Endothelial cell of umbilical vein (primary cell): ENCODE measurements at regions not wholly inside any gene's neighbourhood (a gene's known extent, or its start where the extent isn't known, plus 50 kb on each side); places are given as distances from the start of the nearest gene placed in this dataset.

ENCODE experiments used
- BruUV-seq: library from RNA; stranded (reverse); fragments of 400-500 nt; replicated peaks from 2 replicates; lab custom pipeline; 2021; lab: Mats Ljungman, UMichigan
- CTCF ChIA-PET: fragments of 300-600, 350-600 bp; sonication (Branson Sonifier 250); formaldehyde crosslinking; loops from one replicate; lab custom pipeline; 2021; ENCODE audit warnings: antibody characterized with exemption, inconsistent platforms; lab: Charles Lee
- POLR2A ChIA-PET: fragments of 300-600, 350-600 bp; sonication (Branson Sonifier 250); formaldehyde crosslinking; loops from one replicate; lab custom pipeline; 2021; ENCODE audit warnings: antibody characterized with exemption, inconsistent platforms; lab: Charles Lee
- DNase-seq: peaks from one replicate; pipeline ENCODE4 v3.0.0-alpha.2; 2011; ENCODE audit warnings: low read depth, low spot score
- FAIRE-seq: peaks from 2 replicates; lab custom pipeline; 2011; peaks lifted over from hg19 to GRCh38; lab: Jason Lieb, UNC
- H2AFZ ChIP-seq: 2 replicates; pipeline ENCODE4 v1.6.0; 2012; ENCODE audit warnings: low read depth, low read length, control low read depth, inconsistent platforms
- H3K27ac ChIP-seq: 2 replicates; pipeline ENCODE4 v1.5.1; 2011; ENCODE audit warnings: low read depth, mild to moderate bottlenecking, control low read depth, low read length, moderate library complexity; ENCODE audit not compliant: insufficient read depth
- H3K27me3 ChIP-seq, 2 experiments: 2 replicates each; pipeline versions ENCODE4 v1.6.0 to v1.6.1; 2011; ENCODE audit warnings: low read length in 2 of 2, mixed read lengths in 1 of 2; ENCODE audit not compliant: control insufficient read depth in 2 of 2, insufficient read depth in 2 of 2
- H3K36me3 ChIP-seq, 2 experiments: 2 replicates in 1 of 2; 3 replicates in 1 of 2; pipeline ENCODE4 v1.5.1; 2011; ENCODE audit warnings: low read length in 2 of 2, mild to moderate bottlenecking in 1 of 2, moderate library complexity in 1 of 2; ENCODE audit not compliant: control insufficient read depth in 2 of 2, insufficient read depth in 2 of 2; ENCODE audit errors: extremely low read depth in 1 of 2
- H3K4me1 ChIP-seq: 3 replicates; pipeline ENCODE4 v1.5.1; 2011; ENCODE audit warnings: mild to moderate bottlenecking, low read length; ENCODE audit not compliant: control insufficient read depth, insufficient read depth; ENCODE audit errors: extremely low read depth
- H3K4me2 ChIP-seq: 2 replicates; pipeline ENCODE4 v1.6.1; 2011; ENCODE audit warnings: low read length, control low read depth, mixed read lengths; ENCODE audit not compliant: insufficient read depth
- H3K4me3 ChIP-seq, 3 experiments: fragments of 200-600 bp in 1 of 3; sonication (generic), shearing (Covaris generic) in 1 of 3; replicated peaks in 1 of 3; 2 replicates each; pipeline ENCODE4 v1.5.1; 2011 to 2016; ENCODE audit warnings: control low read depth in 3 of 3, low read length in 3 of 3, mild to moderate bottlenecking in 2 of 3, inconsistent platforms in 1 of 3, low read depth in 1 of 3, moderate library complexity in 1 of 3; ENCODE audit not compliant: insufficient read depth in 1 of 3
- H3K79me2 ChIP-seq: 2 replicates; pipeline ENCODE4 v1.6.0; 2012; ENCODE audit warnings: low read length, inconsistent platforms; ENCODE audit not compliant: control insufficient read depth, insufficient read depth
- H3K9ac ChIP-seq: replicated peaks from 2 replicates; pipeline ENCODE3; 2011; ENCODE audit warnings: low read length, control low read depth; ENCODE audit not compliant: insufficient read depth; ENCODE audit errors: extremely low read depth
- H3K9me1 ChIP-seq: replicated peaks from 3 replicates; pipeline ENCODE4 v1.6.0; 2011; ENCODE audit warnings: mild to moderate bottlenecking, low read length; ENCODE audit not compliant: control insufficient read depth, insufficient read depth; ENCODE audit errors: extremely low read depth
- H3K9me3 ChIP-seq: replicated peaks from 2 replicates; pipeline ENCODE4 v1.5.1; 2012; ENCODE audit warnings: low read length, inconsistent platforms; ENCODE audit not compliant: control insufficient read depth, insufficient read depth
- H4K20me1 ChIP-seq: replicated peaks from 2 replicates; pipeline ENCODE3; 2011; ENCODE audit warnings: mild to moderate bottlenecking, low read length; ENCODE audit not compliant: control insufficient read depth, insufficient read depth; ENCODE audit errors: extremely low read depth
- CTCF ChIP-seq, 2 donors: IDR thresholded peaks; 1 replicate in 1 of 2; 2 replicates in 1 of 2; pipeline ENCODE4 v1.5.1; 2011; ENCODE audit warnings: low read length in 2 of 2, mild to moderate bottlenecking in 2 of 2, moderate library complexity in 2 of 2, control low read depth in 1 of 2, inconsistent platforms in 1 of 2, low read depth in 1 of 2; ENCODE audit not compliant: insufficient read depth in 1 of 2; ENCODE audit errors: extremely low read depth in 1 of 2
- EZH2 ChIP-seq: IDR thresholded peaks from 2 replicates; pipeline ENCODE4 v1.6.1; 2012; ENCODE audit warnings: borderline replicate concordance, low read depth, mild to moderate bottlenecking, moderate library complexity, low read length, inconsistent platforms; ENCODE audit not compliant: severe bottlenecking
- FOS ChIP-seq: IDR thresholded peaks from 2 replicates; pipeline ENCODE4 v1.6.1; 2011; ENCODE audit warnings: mild to moderate bottlenecking, low read length, moderate library complexity, borderline replicate concordance; ENCODE audit not compliant: insufficient read depth
- GATA2 ChIP-seq: IDR thresholded peaks from 2 replicates; pipeline ENCODE4 v1.7.0; 2011; ENCODE audit warnings: low read depth, mild to moderate bottlenecking, moderate library complexity, mixed read lengths, low read length; ENCODE audit not compliant: insufficient read length, insufficient read depth
- JUN ChIP-seq: IDR thresholded peaks from 2 replicates; pipeline ENCODE4 v1.6.1; 2011; ENCODE audit warnings: borderline replicate concordance, low read depth; ENCODE audit not compliant: insufficient read length, insufficient read depth
- MAX ChIP-seq: IDR thresholded peaks from 2 replicates; pipeline ENCODE4 v1.6.1; 2011; ENCODE audit not compliant: insufficient read depth, insufficient read length
- MYC ChIP-seq: IDR thresholded peaks from one replicate; pipeline ENCODE4 v1.6.1; 2011; ENCODE audit warnings: mild to moderate bottlenecking, low read depth, low read length
- POLR2A ChIP-seq: IDR thresholded peaks from 2 replicates; pipeline ENCODE4 v1.6.1; 2012; ENCODE audit warnings: low read depth, mild to moderate bottlenecking, control low read depth, low read length
- POLR2AphosphoS5 ChIP-seq: IDR thresholded peaks from 2 replicates; pipeline ENCODE4 v1.6.1; 2012; ENCODE audit warnings: low read depth, mild to moderate bottlenecking, control low read depth, low read length, moderate library complexity; ENCODE audit not compliant: insufficient read depth
- dilution Hi-C: fragments of 300-500 bp; cut with MboI; formaldehyde crosslinking; loops from one replicate; pipeline ENCODE4 v1.15.0; 2019; ENCODE audit warnings: low sequenced_read_pairs; ENCODE audit not compliant: extremely low pct_ligation_motif_present
- intact Hi-C: fragments of 100-400 bp; cut with micrococcal nuclease; formaldehyde crosslinking; loops from one replicate; pipeline ENCODE4 v1.10.0; 2022

- H3K36me3 ChIP-seq, result no peaks in the 10 kb centered on the region
Observed at GRCh38 chr2:6757215-6757614, 108.5 kb downstream of the CMPK2 start.

GRCh38 chr2:6759689-6760088 lies 106.0 kb downstream of the CMPK2 start:
- intact Hi-C loops (no loop called here), dilution Hi-C loops (no loop called here)
- POLR2A ChIA-PET, result no interaction called here
- H3K27ac ChIP-seq, result no peak overlapping the region
- no peaks in the 10 kb centered on the region for H3K36me3 ChIP-seq
- DNase-seq (no peak), FAIRE-seq (no peak)
- no peak overlapping the region for H3K4me2 ChIP-seq
- H3K9ac ChIP-seq, result no peak overlapping the region
- CTCF ChIA-PET, result interaction anchor here (1.5 kb wide), 1 partner anchor 13 kb away, joined by 4 read pairs; no protein-coding TSS in a partner anchor
- H3K9me3 ChIP-seq, result no peaks in the 10 kb centered on the region
- H2AFZ ChIP-seq, result no peak overlapping the region
- H3K27me3 ChIP-seq, result no peaks in the 10 kb centered on the region
- no peaks in the 10 kb centered on the region for H4K20me1 ChIP-seq
- H3K4me1 ChIP-seq, result no peaks in the 10 kb centered on the region
- no TSS peak for BruUV-seq
- no peaks in the 10 kb centered on the region for H3K9me1 ChIP-seq
- H3K4me3 ChIP-seq, result no peak overlapping the region
- TF ChIP-seq MYC (no peak), POLR2AphosphoS5 (no peak), POLR2A (no peak), GATA2 (no peak), EZH2 (no peak), JUN (no peak), MAX (no peak), FOS (no peak), CTCF (IDR thresholded peaks at IDR 0.05; ENCODE audit: extremely low read depth in 1 of 2, insufficient read depth in 1 of 2, low read depth in 1 of 2, low read length in 2 of 2) (no peak)
- H3K79me2 ChIP-seq, result no peaks in the 10 kb centered on the region

More at GRCh38 chr2:6757215-6757614, 108.5 kb downstream of the CMPK2 start:
- TF ChIP-seq MYC (no peak), JUN (no peak)
- ChIA-PET CTCF (no interaction called here), POLR2A (no interaction called here)
- H3K9ac ChIP-seq, result no peak overlapping the region
- dilution Hi-C loops, result no loop called here
- no peaks in the 10 kb centered on the region for H3K9me1 ChIP-seq
- H3K27me3 ChIP-seq, result no peaks in the 10 kb centered on the region
- H3K4me2 ChIP-seq, result no peak overlapping the region
- no peak overlapping the region for H3K27ac ChIP-seq
- BruUV-seq, result no TSS peak
- H2AFZ ChIP-seq, result no peak overlapping the region
- intact Hi-C loops, result no loop called here
- H3K79me2 ChIP-seq, result no peaks in the 10 kb centered on the region
- no peaks in the 10 kb centered on the region for H3K9me3 ChIP-seq
- DNase-seq, result no peak
- no peaks in the 10 kb centered on the region for H3K4me1 ChIP-seq
- H3K4me3 ChIP-seq, result no peak overlapping the region
- no peak for FAIRE-seq
- no peaks in the 10 kb centered on the region for H4K20me1 ChIP-seq
